NCI-H69 (cell line): ENCODE measurements at regions not wholly inside any gene's neighbourhood (a gene's known extent, or its start where the extent isn't known, plus 50 kb on each side); places are given as distances from the start of the nearest gene placed in this dataset.
"Not testable (repeated sequence)": the region's sequence is repeated elsewhere in the genome, so short reads cannot be mapped to it uniquely, and the experiment has no call there.

Source experiments
- DNase-seq: peaks from one replicate; lab custom pipeline; 2025; lab: John Stamatoyannopoulos, UW

- no peak for DNase-seq
Observed at GRCh38 chr5:136924490-136924889, 559.1 kb upstream of the TRPC7 start.

GRCh38 chr5:136910625-136911024, 545.3 kb upstream of the TRPC7 start:
- no peak for DNase-seq

- DNase-seq, result no peak
Observed at GRCh38 chr5:136909906-136910305, 544.6 kb upstream of the TRPC7 start.

- no peak for DNase-seq
Observed at GRCh38 chr5:136907371-136907770, 542.0 kb upstream of the TRPC7 start.

GRCh38 chr5:136906545-136906944, 541.2 kb upstream of the TRPC7 start:
- DNase-seq, result no peak

GRCh38 chr5:136905571-136905970, 540.2 kb upstream of the TRPC7 start:
- DNase-seq, result peak; percentile 69

- DNase-seq, result no peak
Observed at GRCh38 chr5:136894070-136894469, 528.7 kb upstream of the TRPC7 start.

- no peak for DNase-seq
Observed at GRCh38 chr5:136892000-136892399, 526.7 kb upstream of the TRPC7 start.

- no peak for DNase-seq
Observed at GRCh38 chr5:136891175-136891972, 526.0 kb upstream of the TRPC7 start.

- DNase-seq, result peak; percentile 98
Observed at GRCh38 chr5:136890431-136891148, 525.2 kb upstream of the TRPC7 start.

- peak; percentile 26 for DNase-seq
Observed at GRCh38 chr5:136886608-136887007, 521.3 kb upstream of the TRPC7 start.

- DNase-seq, result no peak
Observed at GRCh38 chr5:136864960-136865359, 499.6 kb upstream of the TRPC7 start.

- DNase-seq, result no peak
Observed at GRCh38 chr5:136856648-136857047, 491.3 kb upstream of the TRPC7 start.

- no peak for DNase-seq
Observed at GRCh38 chr5:136853971-136854370, 488.6 kb upstream of the TRPC7 start.

- no peak for DNase-seq
Observed at GRCh38 chr5:136840601-136841000, 475.3 kb upstream of the TRPC7 start.

GRCh38 chr5:136836093-136836492, 470.7 kb upstream of the TRPC7 start:
- no peak for DNase-seq

GRCh38 chr5:136820848-136821247, 455.5 kb upstream of the TRPC7 start:
- no peak for DNase-seq

- peak; percentile 15 for DNase-seq
Observed at GRCh38 chr5:136819526-136820302, 454.4 kb upstream of the TRPC7 start.

GRCh38 chr5:136816327-136816726, 451.0 kb upstream of the TRPC7 start:
- no peak for DNase-seq

- DNase-seq, result no peak
Observed at GRCh38 chr5:136814619-136815378, 449.5 kb upstream of the TRPC7 start.

GRCh38 chr5:136812270-136812669, 446.9 kb upstream of the TRPC7 start:
- DNase-seq, result not testable (repeated sequence)

- no peak for DNase-seq
Observed at GRCh38 chr5:136811551-136811950, 446.2 kb upstream of the TRPC7 start.
